Lower leg skin (tissue), 4 donors: ENCODE measurements at regions not wholly inside any gene's neighbourhood (a gene's known extent, or its start where the extent isn't known, plus 50 kb on each side); places are given as distances from the start of the nearest gene placed in this dataset.

Experiments used
- DNase-seq, 2 donors: peaks; one replicate each; pipeline ENCODE4 v3.0.0-alpha.2; 2019; ENCODE audit warnings: low spot score in 2 of 2
- H3K4me3 ChIP-seq: fragments of 200-600 bp; sonication (generic); 2 replicates; pipeline ENCODE4 v1.5.1; 2017; ENCODE audit warnings: mild to moderate bottlenecking, low read depth; ENCODE audit not compliant: poor library complexity, severe bottlenecking
- POLR2A ChIP-seq, 2 donors: fragments of 450-650 bp; IDR thresholded peaks; one replicate each; pipeline ENCODE4 v1.6.1; 2016 to 2017; ENCODE audit warnings: antibody characterized with exemption in 2 of 2, mild to moderate bottlenecking in 1 of 2, moderate library complexity in 1 of 2
- WGBS, 2 donors: methylation state at CpG; one replicate each; pipeline ENCODE4 v1.1.5; 2018; 5-methylcytosine and 5-hydroxymethylcytosine counted together
- intact Hi-C: fragments of 100-400 bp; cut with DNase I; formaldehyde crosslinking; loops from one replicate; pipeline ENCODE4 v1.15.0; 2023; ENCODE audit warnings: low total_unique reads
- TF ChIP-seq, protein P1 (sequence below), 3 donors: fragments of 450-650 bp; IDR thresholded peaks; one replicate each; pipeline ENCODE4 v1.5.1; 2016; ENCODE audit warnings: antibody characterized with exemption in 3 of 3, mild to moderate bottlenecking in 3 of 3, moderate library complexity in 2 of 3

DNA sequence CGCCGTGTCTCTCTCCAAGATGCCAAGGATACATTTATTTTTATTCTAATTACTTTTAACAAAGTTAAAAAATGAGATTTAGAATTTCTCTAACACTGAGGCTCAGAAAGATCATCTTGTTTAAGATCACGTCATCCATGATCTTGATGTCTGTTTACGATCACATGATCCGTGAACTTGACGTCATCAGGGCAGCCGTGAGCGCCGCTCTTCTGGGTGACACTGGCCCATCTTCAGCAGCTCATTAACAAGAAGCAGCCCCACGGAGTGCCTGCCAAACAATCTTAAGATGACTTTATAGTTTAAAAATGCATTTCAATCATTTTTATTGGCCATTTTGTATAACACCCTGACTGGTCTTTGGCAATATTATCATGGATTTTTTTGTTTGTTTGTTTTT is 291.1 kb upstream of the PRKCQ start:
- intact Hi-C loops, result no loop called here
- no peak overlapping the region for H3K4me3 ChIP-seq
- TF ChIP-seq, protein P1, sequence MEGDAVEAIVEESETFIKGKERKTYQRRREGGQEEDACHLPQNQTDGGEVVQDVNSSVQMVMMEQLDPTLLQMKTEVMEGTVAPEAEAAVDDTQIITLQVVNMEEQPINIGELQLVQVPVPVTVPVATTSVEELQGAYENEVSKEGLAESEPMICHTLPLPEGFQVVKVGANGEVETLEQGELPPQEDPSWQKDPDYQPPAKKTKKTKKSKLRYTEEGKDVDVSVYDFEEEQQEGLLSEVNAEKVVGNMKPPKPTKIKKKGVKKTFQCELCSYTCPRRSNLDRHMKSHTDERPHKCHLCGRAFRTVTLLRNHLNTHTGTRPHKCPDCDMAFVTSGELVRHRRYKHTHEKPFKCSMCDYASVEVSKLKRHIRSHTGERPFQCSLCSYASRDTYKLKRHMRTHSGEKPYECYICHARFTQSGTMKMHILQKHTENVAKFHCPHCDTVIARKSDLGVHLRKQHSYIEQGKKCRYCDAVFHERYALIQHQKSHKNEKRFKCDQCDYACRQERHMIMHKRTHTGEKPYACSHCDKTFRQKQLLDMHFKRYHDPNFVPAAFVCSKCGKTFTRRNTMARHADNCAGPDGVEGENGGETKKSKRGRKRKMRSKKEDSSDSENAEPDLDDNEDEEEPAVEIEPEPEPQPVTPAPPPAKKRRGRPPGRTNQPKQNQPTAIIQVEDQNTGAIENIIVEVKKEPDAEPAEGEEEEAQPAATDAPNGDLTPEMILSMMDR (IDR thresholded peaks at IDR 0.05), result no peak
- no peak for TF ChIP-seq POLR2A (IDR thresholded peaks at IDR 0.05)
- 73 to 74% methylated on average over 10 of the region's 10 CpGs for WGBS, 2 donors
- DNase-seq, result no peak

DNA sequence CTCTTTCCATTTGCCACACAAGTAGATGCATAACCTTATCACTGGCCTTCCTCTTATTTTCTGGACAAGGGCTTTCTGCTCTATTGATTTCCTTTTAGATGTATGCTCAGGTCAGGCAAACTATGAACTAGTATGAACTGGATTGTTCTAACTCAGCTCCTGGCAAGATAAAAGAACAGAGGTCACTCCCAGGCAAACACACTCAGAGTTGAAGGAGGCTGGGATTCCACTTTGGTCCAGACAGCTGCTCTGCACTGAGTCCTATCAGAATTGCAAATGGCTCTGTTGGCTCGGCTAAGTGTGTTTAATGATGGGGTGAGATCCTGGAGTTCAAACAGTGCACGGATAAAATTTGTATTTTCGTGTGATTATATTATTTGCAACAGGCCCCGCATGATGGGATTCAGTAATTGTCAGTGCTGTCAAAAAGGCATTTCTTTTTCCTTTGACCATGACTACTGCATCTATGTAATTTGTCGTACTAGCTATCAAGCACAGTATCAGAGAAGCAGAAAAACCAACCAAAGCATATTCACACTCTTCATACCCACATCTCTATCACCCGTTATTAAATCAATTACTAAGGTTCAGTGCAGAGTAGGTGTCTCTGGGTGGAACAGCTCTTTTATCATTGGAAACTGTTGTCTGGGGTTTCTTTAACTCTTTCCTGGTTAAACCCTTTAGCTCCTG is 288.1 kb upstream of the PRKCQ start:
- intact Hi-C loops, result no loop called here
- H3K4me3 ChIP-seq, result no peak overlapping the region
- no peak for DNase-seq
- no peak for TF ChIP-seq POLR2A (IDR thresholded peaks at IDR 0.05)
- TF ChIP-seq, protein P1 (IDR thresholded peaks at IDR 0.05), result no peak
- 81 to 83% methylated on average over 6 of the region's 6 CpGs for WGBS, 2 donors

DNA sequence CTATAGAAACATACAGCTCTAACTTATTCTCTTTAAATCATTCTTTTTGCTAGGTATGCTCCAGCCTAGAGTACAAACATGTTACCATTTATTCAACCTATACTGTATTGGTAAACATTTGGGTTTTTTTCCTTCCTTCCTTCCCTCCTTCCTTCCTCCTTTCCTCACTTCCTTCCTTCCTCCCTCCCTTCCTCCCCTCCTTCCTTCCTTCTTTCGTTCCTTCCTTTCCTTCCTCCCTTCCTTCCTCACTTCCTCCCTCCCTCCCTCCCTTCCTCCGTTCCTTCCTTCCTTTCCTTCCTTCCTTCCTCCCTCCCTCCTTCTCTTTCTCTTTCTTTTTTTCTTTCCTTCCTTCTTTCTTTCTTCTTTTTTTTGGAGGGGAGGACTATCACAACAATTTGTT is 286.7 kb upstream of the PRKCQ start:
- H3K4me3 ChIP-seq, result no peak overlapping the region
- intact Hi-C loops, result no loop called here
- WGBS, 2 donors, result 72 to 74% methylated on average over 2 of the region's 2 CpGs
- DNase-seq, result no peak
- no peak for TF ChIP-seq POLR2A (IDR thresholded peaks at IDR 0.05)
- TF ChIP-seq, protein P1 (IDR thresholded peaks at IDR 0.05), result no peak

DNA sequence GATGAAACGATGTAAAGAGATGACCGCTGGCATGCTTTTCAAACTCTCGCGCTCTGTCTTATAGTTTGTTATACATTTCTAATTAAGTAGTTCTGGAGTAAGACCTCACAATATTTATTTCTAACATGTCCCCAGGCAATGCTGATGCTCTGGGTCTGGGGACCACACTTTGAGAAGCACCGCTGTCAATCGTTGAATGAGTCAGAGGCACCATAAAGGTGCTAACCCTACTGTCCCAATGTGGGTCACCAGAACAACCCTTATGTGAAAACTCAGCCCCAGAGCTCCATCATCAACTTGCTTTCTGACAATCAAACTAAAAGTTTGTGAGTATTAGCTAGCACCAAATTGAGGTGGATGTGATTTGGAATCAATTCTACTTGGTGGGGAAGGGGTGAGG is 284.1 kb upstream of the PRKCQ start:
- 93 to 94% methylated on average over 6 of the region's 6 CpGs for WGBS, 2 donors
- no peak for TF ChIP-seq POLR2A (IDR thresholded peaks at IDR 0.05)
- TF ChIP-seq, protein P1 (IDR thresholded peaks at IDR 0.05), result no peak
- intact Hi-C loops, result no loop called here
- no peak for DNase-seq
- H3K4me3 ChIP-seq, result no peak overlapping the region

DNA sequence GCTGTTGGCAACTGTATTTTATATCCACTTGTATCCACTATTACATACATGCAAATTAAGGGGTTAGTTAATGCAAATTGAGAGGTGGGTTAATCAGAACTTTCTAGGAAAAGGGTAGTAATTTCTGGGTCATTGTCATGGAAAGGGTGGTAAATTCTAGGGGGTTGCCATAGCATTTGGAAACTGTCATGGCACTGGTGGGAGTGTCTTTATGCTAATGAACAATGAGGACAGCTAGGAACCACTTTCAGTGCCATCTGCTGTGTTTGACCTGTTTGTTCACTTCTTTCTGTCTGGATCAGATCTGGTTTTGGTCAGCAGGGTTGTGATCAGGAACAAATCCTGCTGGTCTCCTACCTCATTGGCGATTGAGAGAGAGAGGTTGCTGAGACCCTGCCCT is 283.3 kb upstream of the PRKCQ start:
- no peak overlapping the region for H3K4me3 ChIP-seq
- intact Hi-C loops, result no loop called here
- DNase-seq, result no peak
- TF ChIP-seq, protein P1 (IDR thresholded peaks at IDR 0.05), result no peak
- TF ChIP-seq POLR2A (IDR thresholded peaks at IDR 0.05), result no peak
- WGBS, 2 donors, result 95 to 96% methylated on average over 1 of the region's 1 CpG

DNA sequence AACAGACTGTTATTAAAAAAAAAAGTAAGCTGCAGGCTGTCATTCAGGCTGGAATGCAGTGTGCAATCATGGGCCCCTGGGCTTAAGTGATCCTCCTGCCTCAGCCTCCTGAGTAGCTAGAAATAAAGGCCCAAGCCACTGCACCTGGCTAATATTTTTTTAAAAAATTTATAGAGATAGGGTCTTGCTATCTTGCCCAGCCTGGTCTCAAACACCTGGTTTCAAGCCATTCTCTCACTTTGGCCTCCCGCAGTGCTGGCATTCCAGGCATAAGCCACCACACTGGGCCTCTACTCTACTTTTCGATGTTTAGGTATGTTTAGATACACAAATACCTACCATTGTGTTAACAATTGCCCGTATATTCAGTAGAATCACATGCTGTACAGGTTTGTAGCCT is 270.4 kb upstream of the PRKCQ start:
- intact Hi-C loops, result no loop called here
- no peak for DNase-seq
- TF ChIP-seq, protein P1 (IDR thresholded peaks at IDR 0.05), result no peak
- no peak for TF ChIP-seq POLR2A (IDR thresholded peaks at IDR 0.05)
- WGBS, 2 donors, result 75 to 94% methylated on average over 3 of the region's 3 CpGs
- H3K4me3 ChIP-seq, result no peak overlapping the region
